Skeletal muscle cell (primary cell): ENCODE measurements at regions not wholly inside any gene's neighbourhood (a gene's known extent, or its start where the extent isn't known, plus 50 kb on each side); places are given as distances from the start of the nearest gene placed in this dataset.

ENCODE experiments used
- DNase-seq: peaks from one replicate; pipeline ENCODE4 v3.0.0-alpha.2; 2010; ENCODE audit warnings: low read depth
- H3K4me3 ChIP-seq: 2 replicates; pipeline ENCODE4 v1.5.1; 2011; ENCODE audit warnings: low read depth, mild to moderate bottlenecking, control low read depth, low read length, moderate library complexity

- no peak overlapping the region for H3K4me3 ChIP-seq
- DNase-seq, result no peak
Measured at GRCh38 chr3:117399311-117400078, 689.9 kb downstream of the TUSC7 start.

DNA sequence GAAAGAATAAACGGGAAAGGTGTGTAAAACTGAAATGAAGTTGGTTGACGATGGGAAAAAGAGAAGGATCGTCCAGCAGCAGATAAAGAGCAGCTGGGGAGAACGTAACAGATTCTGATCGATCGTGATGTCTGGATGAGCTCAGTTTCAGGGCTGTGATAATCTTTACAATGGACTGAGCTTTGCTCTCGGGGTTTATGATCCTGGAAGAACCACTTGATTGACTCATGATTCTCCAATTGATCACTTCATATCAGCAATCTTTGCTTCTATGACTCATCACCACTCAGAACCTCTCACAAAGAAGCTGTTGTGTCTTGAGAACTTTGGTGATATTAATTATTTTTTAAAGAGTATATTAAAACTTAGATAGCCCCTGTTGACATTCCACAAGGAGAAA is 690.7 kb downstream of the TUSC7 start:
- H3K4me3 ChIP-seq, result no peak overlapping the region
- no peak for DNase-seq

DNA sequence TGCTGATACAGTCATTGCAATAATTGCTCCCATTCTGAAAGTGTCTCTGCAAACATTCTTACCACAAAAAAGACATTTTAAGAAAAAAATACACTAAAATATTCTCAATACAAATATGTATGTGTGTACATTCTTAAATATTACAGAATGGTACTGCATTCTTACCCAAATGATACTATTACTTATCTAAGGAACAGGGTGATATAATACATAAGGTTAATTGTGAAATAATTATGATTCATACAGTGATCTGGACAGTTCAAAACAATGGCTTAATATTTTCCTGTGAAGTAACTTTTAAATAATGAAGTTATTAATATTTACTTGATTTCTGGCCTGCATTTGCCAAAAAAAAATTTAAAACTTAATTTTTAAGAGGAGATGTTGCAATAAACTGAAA is 694.6 kb downstream of the TUSC7 start:
- DNase-seq, result no peak
- no peak overlapping the region for H3K4me3 ChIP-seq

- DNase-seq, result no peak
Measured at GRCh38 chr3:117404730-117405129, 695.2 kb downstream of the TUSC7 start.

DNA sequence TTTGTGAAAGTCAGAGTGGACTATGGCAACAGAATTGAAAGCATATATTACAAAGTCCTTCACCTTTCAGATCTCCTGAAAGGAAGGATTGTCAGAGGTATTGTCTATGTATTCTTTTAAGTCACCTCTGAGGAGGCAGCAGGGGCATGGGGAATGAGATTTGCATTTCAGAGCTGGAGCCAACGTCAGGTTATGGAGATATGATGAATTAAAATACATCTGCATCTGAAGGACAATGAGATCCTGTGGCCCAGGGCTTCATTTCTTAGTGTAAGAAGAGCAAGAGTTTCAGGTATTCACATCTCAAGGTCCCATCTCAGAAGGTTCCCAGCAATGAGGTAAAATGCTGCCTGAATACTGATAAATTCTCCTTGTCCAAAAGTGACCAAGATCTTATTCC is 695.8 kb downstream of the TUSC7 start:
- no peak overlapping the region for H3K4me3 ChIP-seq
- DNase-seq, result no peak

More at GRCh38 chr3:117404730-117405129, 695.2 kb downstream of the TUSC7 start:
- H3K4me3 ChIP-seq, result no peak overlapping the region

DNA sequence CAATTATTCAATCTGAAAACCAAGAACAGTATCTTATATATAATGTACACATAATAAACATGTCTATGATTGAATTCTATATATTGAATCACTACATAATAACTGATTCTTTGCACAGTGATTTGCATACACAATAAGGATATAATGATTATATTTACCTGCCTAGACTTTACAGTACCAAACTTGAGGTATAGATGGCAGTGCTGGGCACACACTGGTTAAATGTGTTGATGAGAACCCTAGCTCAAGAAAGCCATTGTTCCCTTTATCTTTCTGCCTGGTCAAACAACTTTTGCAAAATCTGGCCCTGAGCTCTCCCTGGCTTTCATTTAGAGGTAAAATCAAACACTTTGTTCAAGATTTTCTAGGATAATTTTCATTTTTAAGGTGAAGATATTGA is 697.7 kb downstream of the TUSC7 start:
- DNase-seq, result no peak
- no peak overlapping the region for H3K4me3 ChIP-seq

GRCh38 chr3:117408811-117409210 is 699.2 kb downstream of the TUSC7 start:
- DNase-seq, result no peak
- H3K4me3 ChIP-seq, result no peak overlapping the region

GRCh38 chr3:117409256-117409655 is 699.7 kb downstream of the TUSC7 start:
- H3K4me3 ChIP-seq, result no peak overlapping the region
- no peak for DNase-seq

DNA sequence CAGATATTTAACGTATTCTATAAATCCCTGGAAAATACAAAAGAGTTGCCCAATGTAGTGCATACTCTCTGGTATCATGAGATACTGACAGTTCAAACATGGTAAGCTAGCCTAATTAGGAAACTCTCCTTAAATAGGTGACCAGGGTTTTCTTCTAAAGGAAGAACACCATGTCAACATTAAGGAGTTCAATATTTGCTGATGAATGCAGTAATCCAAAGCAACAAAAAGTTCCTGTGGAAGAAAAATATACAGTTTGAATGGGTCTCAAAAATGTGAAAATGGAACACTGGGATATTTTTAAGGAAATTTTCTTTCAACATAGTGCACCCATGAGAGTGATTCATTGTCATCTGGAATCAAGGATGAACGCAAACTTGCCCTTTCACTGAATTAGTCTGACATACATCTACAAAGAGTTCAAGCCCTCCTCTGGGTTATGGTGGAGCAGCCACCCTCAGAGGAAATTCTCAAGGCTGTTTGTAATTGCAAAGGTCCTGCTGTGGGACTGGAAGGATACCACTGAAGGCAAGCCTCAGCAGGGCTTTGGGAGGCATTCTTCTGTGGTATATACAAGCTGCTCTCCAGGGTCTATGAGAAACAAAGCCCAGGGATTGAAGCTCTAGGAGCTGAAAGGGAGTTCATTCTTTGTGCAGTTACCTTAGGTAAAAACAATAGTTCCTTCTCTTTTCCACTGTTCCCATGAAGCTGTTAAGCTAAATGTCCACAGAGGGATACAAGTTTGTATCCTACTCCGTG is 700.3 kb downstream of the TUSC7 start:
- no peak overlapping the region for H3K4me3 ChIP-seq
- DNase-seq, result peak; percentile 4

- DNase-seq, result no peak
Measured at GRCh38 chr3:117411971-117412370, 702.4 kb downstream of the TUSC7 start.

DNA sequence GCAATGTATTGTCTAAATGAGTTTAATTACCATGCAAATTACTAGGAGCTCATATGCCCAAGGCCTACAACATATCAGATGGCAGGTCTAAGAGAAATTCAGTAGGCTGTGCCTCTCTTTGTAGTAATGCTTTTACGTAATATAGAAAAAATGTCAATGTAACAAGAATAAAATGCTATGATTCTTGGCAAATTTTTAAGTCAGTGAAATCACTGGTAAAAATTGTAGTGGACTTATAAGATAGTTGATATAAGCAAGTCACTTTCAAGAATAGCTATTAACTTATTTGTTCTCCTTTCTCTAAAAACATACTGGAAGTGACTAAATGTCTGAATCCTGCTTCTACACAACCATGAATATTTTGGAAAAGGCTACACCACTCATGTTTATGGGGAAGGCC is 707.8 kb downstream of the TUSC7 start:
- no peak for DNase-seq

More at GRCh38 chr3:117411971-117412370, 702.4 kb downstream of the TUSC7 start:
- no peak overlapping the region for H3K4me3 ChIP-seq

GRCh38 chr3:117427081-117427480 is 717.5 kb downstream of the TUSC7 start:
- no peak for DNase-seq
- no peak overlapping the region for H3K4me3 ChIP-seq

More for the DNA sequence above, 707.8 kb downstream of the TUSC7 start:
- H3K4me3 ChIP-seq, result no peak overlapping the region

GRCh38 chr3:117433427-117433826 is 723.8 kb downstream of the TUSC7 start:
- H3K4me3 ChIP-seq, result no peak overlapping the region
- no peak for DNase-seq

GRCh38 chr3:117434661-117435412 is 725.3 kb downstream of the TUSC7 start:
- DNase-seq, result no peak

GRCh38 chr3:117435506-117435905 is 725.9 kb downstream of the TUSC7 start:
- no peak overlapping the region for H3K4me3 ChIP-seq
- DNase-seq, result no peak

More at GRCh38 chr3:117434661-117435412, 725.3 kb downstream of the TUSC7 start:
- H3K4me3 ChIP-seq, result no peak overlapping the region

- H3K4me3 ChIP-seq, result no peak overlapping the region
- no peak for DNase-seq
Measured at GRCh38 chr3:117439812-117440211, 730.2 kb downstream of the TUSC7 start.

- no peak for DNase-seq
- H3K4me3 ChIP-seq, result no peak overlapping the region
Measured at GRCh38 chr3:117441851-117442250, 732.3 kb downstream of the TUSC7 start.

GRCh38 chr3:117442566-117442965 is 733.0 kb downstream of the TUSC7 start:
- DNase-seq, result no peak
- H3K4me3 ChIP-seq, result no peak overlapping the region

DNA sequence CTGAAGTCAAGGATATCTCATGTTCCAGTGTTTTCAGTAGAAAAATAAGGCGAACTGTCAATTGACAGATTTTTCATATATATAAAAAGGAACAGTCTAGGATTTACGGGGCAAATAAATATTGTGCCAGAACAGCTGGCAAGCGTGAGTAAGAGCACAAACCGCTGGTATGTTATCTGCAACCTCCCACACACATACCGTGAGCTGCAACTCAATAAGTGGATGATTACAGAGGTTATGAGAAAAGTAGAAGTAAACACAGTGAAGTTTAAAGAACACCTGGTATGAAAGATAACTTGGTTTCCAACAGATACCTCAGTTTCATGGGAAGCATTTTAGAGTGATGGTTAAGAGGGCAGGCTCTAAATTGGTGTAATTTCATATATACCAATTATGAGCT is 733.4 kb downstream of the TUSC7 start:
- no peak overlapping the region for H3K4me3 ChIP-seq
- DNase-seq, result no peak

DNA sequence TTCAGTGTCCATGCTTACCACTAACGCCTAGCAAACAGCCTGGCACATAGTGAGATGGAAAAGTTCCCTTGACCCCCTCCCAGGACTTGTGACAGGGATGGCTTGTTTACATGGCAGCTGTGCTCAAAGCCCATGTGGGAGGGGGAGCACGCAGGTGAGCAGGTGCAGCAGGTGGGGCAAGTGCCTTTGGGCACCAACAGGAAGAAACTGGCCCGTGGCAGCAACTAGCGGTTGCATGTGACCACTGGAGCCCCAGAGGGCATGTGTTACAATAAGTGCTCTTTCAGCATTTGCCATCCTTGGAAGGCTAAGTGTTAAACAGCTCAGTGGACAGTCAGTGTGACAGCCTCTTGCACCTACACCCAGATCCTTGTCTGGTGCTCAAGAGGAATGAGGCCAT is 734.6 kb downstream of the TUSC7 start:
- H3K4me3 ChIP-seq, result no peak overlapping the region
- no peak for DNase-seq
